ENCODE measurements at regions not wholly inside any gene's neighbourhood (a gene's known extent, or its start where the extent isn't known, plus 50 kb on each side); places are given as distances from the start of the nearest gene placed in this dataset.

DNA sequence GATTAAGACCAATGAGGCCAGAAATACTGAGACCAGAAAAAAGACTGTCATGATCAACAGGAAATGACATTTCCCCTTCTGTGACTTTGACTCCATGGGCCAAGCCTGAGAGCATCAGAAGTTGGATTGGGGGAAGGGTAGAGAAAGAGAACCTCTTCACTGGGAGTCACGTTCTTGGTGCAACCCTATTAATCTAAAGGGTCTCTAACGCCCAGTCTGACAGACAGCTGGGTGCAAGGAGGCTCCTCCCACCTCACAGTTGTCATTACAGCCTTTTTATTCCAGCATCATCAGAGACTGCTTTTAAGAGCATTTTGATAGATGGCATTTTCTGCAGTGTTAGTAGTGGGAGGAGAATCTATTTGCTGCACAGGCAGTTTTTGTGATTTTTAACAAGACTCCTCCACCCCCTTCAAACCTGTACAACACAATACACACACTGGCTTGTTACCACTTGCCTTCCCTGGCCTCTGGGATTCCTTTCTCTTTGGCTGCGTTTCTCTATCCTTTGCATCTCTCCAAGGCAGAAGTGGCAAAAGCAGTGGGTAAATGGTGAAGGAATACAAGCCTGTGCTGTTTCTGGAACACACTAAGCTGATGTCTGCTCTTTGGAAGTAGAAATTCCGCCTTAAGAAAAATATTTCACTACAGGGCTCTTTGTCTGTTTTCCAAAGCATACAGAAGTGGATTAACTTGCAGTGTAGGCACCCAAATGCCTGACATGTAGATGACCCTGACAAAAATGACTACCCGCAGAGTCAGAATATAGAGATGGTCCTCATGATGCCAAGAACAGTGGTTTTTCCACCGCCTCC, 310.4 kb upstream of the ZNF608 start:
- TF ChIP-seq, protein P1, sequence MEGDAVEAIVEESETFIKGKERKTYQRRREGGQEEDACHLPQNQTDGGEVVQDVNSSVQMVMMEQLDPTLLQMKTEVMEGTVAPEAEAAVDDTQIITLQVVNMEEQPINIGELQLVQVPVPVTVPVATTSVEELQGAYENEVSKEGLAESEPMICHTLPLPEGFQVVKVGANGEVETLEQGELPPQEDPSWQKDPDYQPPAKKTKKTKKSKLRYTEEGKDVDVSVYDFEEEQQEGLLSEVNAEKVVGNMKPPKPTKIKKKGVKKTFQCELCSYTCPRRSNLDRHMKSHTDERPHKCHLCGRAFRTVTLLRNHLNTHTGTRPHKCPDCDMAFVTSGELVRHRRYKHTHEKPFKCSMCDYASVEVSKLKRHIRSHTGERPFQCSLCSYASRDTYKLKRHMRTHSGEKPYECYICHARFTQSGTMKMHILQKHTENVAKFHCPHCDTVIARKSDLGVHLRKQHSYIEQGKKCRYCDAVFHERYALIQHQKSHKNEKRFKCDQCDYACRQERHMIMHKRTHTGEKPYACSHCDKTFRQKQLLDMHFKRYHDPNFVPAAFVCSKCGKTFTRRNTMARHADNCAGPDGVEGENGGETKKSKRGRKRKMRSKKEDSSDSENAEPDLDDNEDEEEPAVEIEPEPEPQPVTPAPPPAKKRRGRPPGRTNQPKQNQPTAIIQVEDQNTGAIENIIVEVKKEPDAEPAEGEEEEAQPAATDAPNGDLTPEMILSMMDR (IDR thresholded peaks at IDR 0.05; ENCODE audit: low read depth, low read length), result no peak
- no peak for DNase-seq
- H3K36me3 ChIP-seq, result no peaks in the 10 kb centered on the region
- no peaks in the 10 kb centered on the region for H3K27me3 ChIP-seq
- H3K4me1 ChIP-seq, result peaks cover 10% of the 10 kb centered on the region
- H3K4me3 ChIP-seq (ENCODE audit: low read depth, low read length), result no peak overlapping the region
- H3K9me3 ChIP-seq, result no peaks in the 10 kb centered on the region

DNA sequence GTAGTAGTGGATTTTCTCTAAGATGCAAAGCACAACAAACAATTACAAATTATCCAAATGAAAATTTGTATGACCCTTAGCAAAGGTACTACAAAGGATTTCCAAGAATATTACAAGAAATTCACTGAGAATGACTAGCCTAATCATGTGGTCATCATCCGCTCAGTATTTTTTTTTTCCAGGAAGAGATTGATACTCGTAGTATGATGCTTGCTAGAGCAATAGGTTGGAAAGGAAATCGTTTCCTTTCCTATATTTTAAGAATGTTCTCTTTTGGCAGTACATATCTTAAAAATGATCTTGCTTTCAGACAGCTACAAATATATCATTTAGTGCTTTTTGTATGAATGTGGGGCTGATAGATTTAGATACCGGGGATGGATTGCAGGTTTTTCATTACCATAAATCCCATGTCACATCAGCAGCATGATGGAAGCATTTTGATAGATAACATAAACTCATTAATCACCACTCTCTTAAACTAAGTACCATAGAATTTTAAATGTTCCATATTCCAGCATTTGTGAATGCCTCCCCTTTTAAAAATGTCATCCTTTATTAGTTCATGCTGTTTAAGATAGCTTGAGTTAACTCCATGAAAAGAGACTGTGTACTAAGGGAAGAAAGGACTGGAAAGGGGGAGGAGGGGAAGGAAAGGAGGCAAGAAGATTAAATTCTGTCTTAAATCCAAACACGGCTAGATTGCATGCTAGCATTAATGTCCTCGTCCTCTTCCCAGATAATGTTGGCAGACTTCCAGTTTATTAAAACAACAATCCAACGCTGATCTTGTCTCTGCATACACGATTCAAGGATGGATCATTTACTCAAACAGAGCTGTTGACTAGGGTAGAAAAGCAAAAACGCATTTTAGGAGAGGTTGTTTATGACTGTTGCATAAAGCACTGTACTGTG, 311.7 kb upstream of the ZNF608 start:
- Histone ChIP-seq H3K4me1 (peaks cover 10% of the 10 kb centered on the region), H3K9me3 (no peaks in the 10 kb centered on the region), H3K27me3 (no peaks in the 10 kb centered on the region), H3K4me3 (ENCODE audit: low read depth, low read length) (no peak overlapping the region), H3K36me3 (no peaks in the 10 kb centered on the region)
- TF ChIP-seq, protein P1 (IDR thresholded peaks at IDR 0.05; ENCODE audit: low read depth, low read length), result no peak
- DNase-seq, result no peak

DNA sequence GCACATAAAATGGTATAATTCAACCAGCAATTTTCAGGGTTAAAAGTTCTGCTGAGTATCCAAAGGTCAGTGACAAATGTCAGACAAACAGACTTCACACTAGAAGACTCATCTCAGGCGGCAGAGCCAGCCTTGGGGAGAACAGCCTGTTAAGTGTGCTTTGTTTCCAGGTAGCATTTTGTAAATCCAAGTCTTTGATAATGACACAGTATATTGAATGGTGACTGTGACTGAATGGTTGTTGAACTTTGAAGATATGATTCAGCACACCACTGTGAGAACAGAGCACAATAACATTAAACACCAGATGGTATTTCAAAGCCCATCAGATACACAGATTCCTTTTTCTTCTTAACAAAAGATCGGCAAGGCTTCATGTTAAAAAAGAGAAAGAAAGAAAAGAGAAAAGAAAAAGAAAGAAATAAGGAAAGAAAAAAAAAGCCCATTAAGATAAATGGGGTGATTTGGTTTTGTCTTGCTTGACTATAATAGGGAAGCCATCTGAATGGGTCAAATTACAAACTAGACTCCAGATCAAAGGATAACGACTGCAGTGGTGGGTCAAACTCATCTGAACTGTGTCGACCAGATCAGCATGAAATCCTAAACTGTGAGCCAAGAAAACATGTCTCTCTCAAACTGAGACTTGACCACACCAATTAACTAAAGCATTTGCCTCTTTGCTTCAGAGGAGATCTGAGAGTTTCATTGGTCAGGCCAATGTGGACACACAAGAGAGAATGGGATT, 313.0 kb upstream of the ZNF608 start:
- no peak overlapping the region for H3K4me3 ChIP-seq (ENCODE audit: low read depth, low read length)
- no peaks in the 10 kb centered on the region for H3K27me3 ChIP-seq
- TF ChIP-seq, protein P1 (IDR thresholded peaks at IDR 0.05; ENCODE audit: low read depth, low read length), result no peak
- H3K4me1 ChIP-seq, result peaks cover 16% of the 10 kb centered on the region
- DNase-seq, result no peak
- no peaks in the 10 kb centered on the region for H3K9me3 ChIP-seq
- no peaks in the 10 kb centered on the region for H3K36me3 ChIP-seq

DNA sequence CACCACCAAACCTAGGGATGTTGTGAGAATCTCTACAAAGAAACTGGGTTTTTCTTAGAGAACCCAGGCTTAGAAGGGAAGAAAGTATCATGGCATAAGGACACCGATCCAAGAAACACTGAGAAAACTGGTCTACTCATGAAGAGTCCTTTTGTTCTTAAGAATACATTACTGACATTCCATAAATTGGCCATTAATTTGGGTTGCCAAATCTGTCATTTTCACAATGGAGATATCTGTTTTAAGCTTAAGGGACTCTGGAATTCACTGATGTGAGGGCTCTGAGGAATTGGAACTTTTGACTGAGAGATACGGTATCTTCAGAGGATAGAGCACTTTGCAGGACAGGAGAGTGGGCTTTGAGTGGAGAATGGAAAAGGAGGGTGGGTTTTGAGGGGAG, 315.3 kb upstream of the ZNF608 start:
- Histone ChIP-seq H3K36me3 (no peaks in the 10 kb centered on the region), H3K9me3 (no peaks in the 10 kb centered on the region), H3K27me3 (no peaks in the 10 kb centered on the region), H3K4me3 (ENCODE audit: low read depth, low read length) (no peak overlapping the region), H3K4me1 (peaks cover 31% of the 10 kb centered on the region)
- DNase-seq, result no peak
- TF ChIP-seq, protein P1 (IDR thresholded peaks at IDR 0.05; ENCODE audit: low read depth, low read length), result no peak

DNA sequence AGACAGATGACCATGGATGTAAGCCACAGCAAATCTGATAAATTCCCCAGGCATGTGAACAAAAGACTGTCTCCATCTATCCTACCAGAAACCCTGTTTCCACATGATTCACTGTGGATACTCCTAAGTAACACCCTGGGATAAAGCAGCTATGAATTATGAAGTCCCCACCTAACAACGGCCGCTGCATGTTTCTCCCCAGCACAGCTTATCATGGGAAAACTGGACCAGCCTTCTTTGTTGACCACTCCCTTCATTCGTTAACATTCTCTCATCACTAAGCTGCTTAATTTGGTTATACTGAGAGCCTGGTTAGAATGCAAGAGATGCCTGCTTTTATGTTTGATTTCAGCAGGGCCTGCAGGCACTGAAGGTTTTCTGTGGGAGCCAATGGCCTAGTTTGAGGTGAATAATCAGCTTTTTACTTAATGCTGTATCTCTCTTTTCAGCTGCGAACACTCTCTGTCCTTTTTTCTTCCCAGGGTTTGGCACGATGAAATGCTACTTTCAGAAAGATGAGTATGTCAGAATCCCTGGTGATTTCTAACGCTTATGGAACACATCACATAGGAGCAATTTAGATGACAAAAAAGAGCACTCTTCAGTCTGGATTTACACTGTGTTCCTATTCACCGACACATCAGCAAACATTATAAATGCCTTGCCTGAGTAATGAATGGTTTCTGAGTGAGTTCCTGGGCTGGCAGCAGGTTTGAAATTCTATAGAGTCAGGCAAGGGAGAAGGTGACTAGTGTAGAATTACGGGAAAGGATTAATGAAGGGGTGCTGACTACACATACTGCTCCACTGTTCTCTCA, 318.4 kb upstream of the ZNF608 start:
- H3K27me3 ChIP-seq, result no peaks in the 10 kb centered on the region
- DNase-seq, result peak; percentile 45

More for the DNA sequence above, 318.4 kb upstream of the ZNF608 start:
- Histone ChIP-seq H3K4me3 (ENCODE audit: low read depth, low read length) (peak overlapping the region; percentile 5; the same call in 1 of the 2 replicates), H3K4me1 (peaks cover 23% of the 10 kb centered on the region), H3K9me3 (no peaks in the 10 kb centered on the region), H3K36me3 (no peaks in the 10 kb centered on the region)
- TF ChIP-seq, protein P1 (IDR thresholded peaks at IDR 0.05; ENCODE audit: low read depth, low read length), result no peak
